Hypothalamus (tissue), 51 donors: ENCODE measurements at regions not wholly inside any gene's neighbourhood (a gene's known extent, or its start where the extent isn't known, plus 50 kb on each side); places are given as distances from the start of the nearest gene placed in this dataset.

Source experiments
- DNase-seq, 51 donors: peaks; one replicate each; lab custom pipeline; 2025; lab: John Stamatoyannopoulos, UW

GRCh38 chr2:240294514-240294913 is 140.9 kb upstream of the GPC1 start:
- DNase-seq, result no peak

- no peak for DNase-seq
These were observed 140.0 kb upstream of the GPC1 start for GRCh38 chr2:240295256-240296103.

- DNase-seq, result no peak
These were observed 139.4 kb upstream of the GPC1 start for GRCh38 chr2:240296104-240296406.

DNA sequence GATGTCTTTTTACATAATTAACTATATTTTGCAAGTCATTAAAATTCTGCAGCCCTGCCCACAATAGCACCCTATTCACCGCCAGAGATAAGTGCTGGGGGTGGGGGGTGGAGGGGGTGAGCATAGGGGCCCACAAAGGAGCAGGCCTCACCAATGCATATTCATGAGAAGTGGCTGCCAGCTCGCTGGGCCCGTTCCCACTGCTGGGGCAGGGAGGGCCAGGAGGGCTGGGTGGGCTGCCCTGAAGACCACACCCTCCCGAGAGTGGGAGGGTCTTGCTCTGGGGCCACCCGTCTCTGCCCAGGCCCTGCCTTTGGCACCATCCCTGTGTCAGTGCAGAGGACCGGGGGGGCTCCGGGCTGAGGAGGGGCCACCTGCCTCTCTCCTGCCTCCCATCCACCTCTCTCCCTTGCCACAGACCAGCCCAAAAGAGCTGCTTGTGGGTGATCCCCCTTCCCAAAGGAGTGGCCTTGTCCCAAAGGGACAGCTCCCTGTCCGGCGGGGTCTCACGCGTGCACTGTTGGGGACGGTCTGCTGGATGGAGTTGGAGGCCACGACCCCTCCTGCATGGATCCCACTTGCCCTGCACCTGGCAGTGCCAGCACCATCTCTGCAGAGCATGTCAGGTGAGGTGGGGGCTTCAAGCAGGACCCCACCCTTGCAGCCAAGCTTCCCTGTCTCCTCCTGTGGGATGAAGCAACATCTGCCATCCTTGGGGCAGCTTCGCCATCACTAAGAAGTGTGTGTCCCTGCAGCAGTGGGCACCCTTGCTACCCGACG is 138.8 kb upstream of the GPC1 start:
- peak in 1 of 51 donors; percentile 24 for DNase-seq

DNA sequence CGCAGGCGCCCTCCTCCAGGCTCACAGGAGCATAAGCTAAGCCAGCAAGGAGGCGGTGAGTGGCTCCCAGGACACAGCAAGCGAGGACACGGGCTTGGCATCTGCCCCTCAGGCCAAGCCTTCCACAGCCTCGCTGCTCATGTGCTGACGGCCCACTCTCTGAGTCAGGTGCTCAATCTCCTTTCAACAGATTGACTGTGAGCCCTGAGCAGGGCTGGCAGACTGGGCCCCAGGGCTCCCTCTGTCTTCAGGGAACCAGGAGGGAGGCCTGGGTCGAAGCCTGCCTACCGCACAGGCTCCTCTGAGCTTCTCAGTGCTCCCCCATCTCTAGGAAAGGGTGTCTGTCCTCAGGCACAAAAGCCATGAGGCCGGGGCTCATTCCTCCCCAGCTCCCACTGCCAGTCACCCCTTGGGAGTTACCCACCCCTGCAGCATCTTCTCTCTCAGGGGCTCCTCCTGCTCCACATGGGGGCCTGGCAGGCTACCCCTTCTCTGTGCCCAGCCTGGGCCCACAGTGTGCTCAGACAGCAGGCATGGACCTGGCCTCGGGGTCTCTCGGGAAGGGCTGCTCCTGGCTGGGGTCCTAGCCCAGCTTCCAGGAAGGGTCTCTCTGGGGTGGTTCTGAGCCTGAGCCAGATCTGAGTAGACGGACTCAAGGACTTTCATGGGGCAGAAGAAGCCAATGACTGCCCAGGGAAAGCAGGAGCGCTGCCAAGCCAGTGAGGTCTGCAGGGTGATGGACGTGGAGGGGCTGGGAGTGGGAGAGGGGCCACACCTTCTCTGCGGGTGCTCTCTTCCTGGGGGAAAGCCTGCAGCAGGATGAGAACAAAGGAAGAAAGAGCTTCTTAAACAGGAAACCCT is 138.0 kb upstream of the GPC1 start:
- no peak for DNase-seq

- DNase-seq, result no peak
These were observed 137.2 kb upstream of the GPC1 start for GRCh38 chr2:240298117-240298790.

- no peak for DNase-seq
These were observed 136.4 kb upstream of the GPC1 start for GRCh38 chr2:240298803-240299709.

DNA sequence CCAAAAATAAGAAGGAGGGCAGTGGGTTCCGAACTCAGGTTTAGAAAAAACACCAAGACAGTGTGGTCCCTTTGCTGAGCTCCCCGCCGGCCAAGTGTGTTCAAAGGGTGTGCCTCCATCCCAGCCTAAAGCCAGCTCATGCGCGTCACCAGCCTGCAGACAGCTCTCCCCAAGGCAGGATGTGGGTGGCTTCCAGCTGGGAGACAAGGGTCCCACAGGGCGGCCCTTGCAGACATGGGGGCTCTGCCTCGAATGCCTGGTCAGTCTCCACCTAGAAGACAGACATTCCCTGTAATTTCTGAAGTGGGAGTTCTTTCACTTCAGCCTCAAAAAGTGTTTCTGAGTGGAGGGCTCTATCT is 135.8 kb upstream of the GPC1 start:
- no peak for DNase-seq

GRCh38 chr2:240300261-240300821 is 135.1 kb upstream of the GPC1 start:
- no peak for DNase-seq

DNA sequence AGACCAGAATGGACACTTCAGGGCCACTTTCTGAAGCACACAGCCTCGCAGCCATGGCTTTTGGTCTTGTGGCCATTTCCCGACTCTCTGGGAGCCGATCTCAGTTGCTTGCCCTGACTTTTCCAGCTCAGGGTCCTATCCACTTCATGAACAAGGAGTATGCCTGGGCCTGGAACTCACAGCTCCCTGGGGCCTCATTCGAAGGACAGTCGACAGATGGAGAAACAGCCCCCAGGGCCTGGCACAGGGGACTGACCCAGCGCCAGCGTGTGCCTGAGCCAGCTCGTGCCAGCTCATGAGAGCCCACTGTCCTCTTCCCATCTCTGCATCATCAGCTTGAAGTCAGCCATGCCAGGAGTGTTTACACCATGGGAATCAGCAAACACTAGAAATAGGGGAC is 134.6 kb upstream of the GPC1 start:
- no peak for DNase-seq

GRCh38 chr2:240301256-240301795 is 134.1 kb upstream of the GPC1 start:
- no peak for DNase-seq

GRCh38 chr2:240302041-240302440 is 133.4 kb upstream of the GPC1 start:
- no peak for DNase-seq

GRCh38 chr2:240302933-240303595 is 132.4 kb upstream of the GPC1 start:
- DNase-seq, result no peak

- DNase-seq, result no peak
These were observed 131.3 kb upstream of the GPC1 start for GRCh38 chr2:240303896-240304745.

- DNase-seq, result no peak
These were observed 130.7 kb upstream of the GPC1 start for GRCh38 chr2:240304746-240305161.

DNA sequence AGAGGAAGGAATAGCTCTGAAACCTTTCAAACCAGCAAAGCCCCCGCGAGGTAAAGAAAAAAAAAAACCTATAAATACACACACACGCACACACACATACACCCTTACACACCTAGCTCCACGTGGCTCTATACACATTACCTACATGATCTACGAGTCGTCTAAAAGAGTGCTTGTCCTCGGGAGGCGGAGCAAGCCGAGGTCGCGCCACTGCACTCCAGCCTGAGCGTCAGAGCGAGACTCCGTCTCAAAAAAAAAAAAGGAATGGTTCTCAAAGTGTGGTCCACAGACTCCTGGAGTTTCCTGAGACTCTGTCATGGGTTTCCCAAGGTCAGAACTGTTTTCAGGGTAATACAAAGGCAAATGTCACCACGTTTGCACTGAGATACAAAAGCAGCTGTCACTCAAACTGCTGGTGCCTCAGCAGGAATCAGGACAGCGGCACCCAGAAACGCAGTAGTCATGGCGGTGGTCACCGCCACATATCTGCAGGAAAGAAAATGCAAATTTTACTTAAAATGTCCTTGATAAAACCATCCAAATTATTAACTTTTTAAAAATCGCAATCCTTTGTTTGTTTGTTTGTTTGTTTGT is 130.0 kb upstream of the GPC1 start:
- DNase-seq, result no peak

GRCh38 chr2:240306185-240306584 is 129.3 kb upstream of the GPC1 start:
- DNase-seq, result no peak
